Esophagus muscularis mucosa (tissue), 4 donors: ENCODE measurements at regions not wholly inside any gene's neighbourhood (a gene's known extent, or its start where the extent isn't known, plus 50 kb on each side); places are given as distances from the start of the nearest gene placed in this dataset.

Experiments used
- CTCF ChIP-seq, 3 experiments: fragments of 200-600 bp in 2 of 3; fragments of 450-650 bp in 1 of 3; sonication (generic) in 2 of 3; IDR thresholded peaks; one replicate each; pipeline ENCODE4 v1.5.1; 2017 to 2019; ENCODE audit warnings: antibody characterized with exemption in 3 of 3, mild to moderate bottlenecking in 2 of 3, moderate library complexity in 1 of 3
- EP300 ChIP-seq: sonication (generic); formaldehyde crosslinking; IDR thresholded peaks from one replicate; pipeline ENCODE4 v1.6.1; 2017; ENCODE audit warnings: antibody characterized with exemption
- POLR2AphosphoS5 ChIP-seq, 2 donors: sonication (generic); formaldehyde crosslinking; IDR thresholded peaks; one replicate each; pipeline ENCODE4 v1.6.1; 2017; ENCODE audit warnings: antibody characterized with exemption in 2 of 2

- no peak for TF ChIP-seq CTCF (IDR thresholded peaks at IDR 0.05)
- TF ChIP-seq EP300: no peak
- TF ChIP-seq POLR2AphosphoS5 (IDR thresholded peaks at IDR 0.05): no peak
Measured at GRCh38 chr11:38530226-38530625, 1932.2 kb upstream of the RAG2 start.
